ENCODE measurements at regions not wholly inside any gene's neighbourhood (a gene's known extent, or its start where the extent isn't known, plus 50 kb on each side); places are given as distances from the start of the nearest gene placed in this dataset.

DNA sequence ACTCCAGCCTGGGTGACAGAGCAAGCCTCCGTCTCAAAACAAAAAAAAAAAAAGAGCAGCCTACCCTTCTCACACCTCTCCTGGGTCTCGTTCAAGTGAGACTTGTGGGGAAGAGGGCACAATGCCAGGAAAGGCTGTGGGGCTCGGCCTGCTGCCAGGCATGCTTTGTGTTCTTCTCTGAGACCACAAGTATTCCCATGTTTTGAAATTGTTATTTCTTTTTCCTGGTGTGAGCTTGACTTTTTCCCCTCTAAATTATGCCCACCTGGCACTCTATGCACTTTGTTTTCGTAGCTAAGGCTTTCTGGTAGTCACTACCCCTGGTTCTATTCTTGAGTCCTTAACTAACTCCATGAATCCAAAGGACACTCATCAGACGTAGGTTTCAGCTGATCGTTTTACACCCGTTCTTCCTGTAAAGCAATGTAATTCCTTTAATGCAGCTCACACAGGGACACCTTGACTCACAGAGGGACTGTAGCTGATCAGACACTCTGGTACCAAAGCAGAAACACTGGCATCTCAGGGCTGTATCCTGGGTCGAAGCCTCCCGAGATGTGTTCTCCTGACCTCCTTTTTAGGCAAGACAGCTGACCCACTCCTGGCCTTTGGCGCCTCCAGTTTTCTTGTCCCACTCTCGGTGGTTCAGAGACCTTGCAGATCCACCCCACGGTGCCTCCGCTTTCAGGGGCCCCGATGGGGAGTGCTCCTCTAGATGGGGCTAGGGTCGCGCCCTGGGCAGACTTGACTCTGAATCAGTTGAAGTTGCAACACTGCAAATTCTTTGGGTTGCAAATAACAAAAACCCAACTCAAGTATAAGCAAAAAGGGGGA lies 193.3 kb upstream of the AGAP1 start:
- peaks cover 4% of the 10 kb centered on the region for H3K36me3 Mint-ChIP-seq (ENCODE audit: low read depth, unreplicated experiment)
- H3K9me3 Mint-ChIP-seq (ENCODE audit: unreplicated experiment): no peaks in the 10 kb centered on the region
- no peak overlapping the region for H3K27ac Mint-ChIP-seq (ENCODE audit: unreplicated experiment)
- no peaks in the 10 kb centered on the region for H3K4me1 Mint-ChIP-seq (ENCODE audit: unreplicated experiment)
- DNase-seq (ENCODE audit: low spot score): no peak
- H3K4me3 Mint-ChIP-seq (ENCODE audit: unreplicated experiment): no peak overlapping the region
- H3K27me3 Mint-ChIP-seq (ENCODE audit: unreplicated experiment): no peaks in the 10 kb centered on the region
- TF ChIP-seq, protein P1, sequence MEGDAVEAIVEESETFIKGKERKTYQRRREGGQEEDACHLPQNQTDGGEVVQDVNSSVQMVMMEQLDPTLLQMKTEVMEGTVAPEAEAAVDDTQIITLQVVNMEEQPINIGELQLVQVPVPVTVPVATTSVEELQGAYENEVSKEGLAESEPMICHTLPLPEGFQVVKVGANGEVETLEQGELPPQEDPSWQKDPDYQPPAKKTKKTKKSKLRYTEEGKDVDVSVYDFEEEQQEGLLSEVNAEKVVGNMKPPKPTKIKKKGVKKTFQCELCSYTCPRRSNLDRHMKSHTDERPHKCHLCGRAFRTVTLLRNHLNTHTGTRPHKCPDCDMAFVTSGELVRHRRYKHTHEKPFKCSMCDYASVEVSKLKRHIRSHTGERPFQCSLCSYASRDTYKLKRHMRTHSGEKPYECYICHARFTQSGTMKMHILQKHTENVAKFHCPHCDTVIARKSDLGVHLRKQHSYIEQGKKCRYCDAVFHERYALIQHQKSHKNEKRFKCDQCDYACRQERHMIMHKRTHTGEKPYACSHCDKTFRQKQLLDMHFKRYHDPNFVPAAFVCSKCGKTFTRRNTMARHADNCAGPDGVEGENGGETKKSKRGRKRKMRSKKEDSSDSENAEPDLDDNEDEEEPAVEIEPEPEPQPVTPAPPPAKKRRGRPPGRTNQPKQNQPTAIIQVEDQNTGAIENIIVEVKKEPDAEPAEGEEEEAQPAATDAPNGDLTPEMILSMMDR (IDR thresholded peaks at IDR 0.05; ENCODE audit: unreplicated experiment): no peak

DNA sequence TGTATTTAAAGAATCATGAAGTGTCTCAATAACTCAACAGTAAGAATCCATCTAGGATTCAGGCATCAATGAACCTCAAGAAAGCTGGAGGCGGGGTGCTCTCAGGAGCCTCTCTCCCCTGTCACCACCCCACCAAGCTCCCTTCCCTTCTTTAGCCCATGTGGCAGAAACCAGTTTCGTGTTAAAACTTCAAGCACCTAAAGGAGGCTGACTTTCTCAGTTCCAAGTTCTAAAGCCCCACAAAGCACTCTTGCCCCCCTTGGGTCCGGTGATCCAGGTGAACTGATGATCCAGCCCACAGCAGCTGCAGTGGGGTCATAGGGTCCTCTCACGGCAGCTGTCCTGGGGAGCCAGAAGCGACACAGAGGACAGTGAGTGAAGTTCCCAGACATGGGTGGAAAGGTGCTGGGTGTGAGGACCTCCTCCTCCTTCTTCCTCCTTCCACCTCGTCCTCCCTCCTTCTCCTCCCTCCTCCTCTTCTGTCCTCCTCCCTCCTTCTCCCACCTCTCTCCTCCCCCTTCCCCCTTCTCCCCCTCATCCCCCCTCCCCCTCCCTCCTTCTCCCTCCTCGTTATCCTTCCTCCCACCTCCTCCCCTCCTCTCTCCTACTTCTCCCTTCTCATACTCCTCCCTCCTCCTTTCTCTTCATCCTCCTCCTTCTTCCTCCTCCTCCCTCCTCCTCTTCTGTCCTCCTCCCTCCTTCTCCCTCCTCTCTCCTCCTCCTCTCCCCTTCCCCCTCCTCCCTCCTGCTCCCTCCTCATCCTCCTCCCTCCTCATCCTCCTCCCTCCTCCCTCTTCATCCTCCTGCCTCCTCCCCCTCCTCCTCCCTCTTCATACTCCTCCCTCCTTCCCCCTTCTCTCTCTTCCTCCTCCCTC lies 192.4 kb upstream of the AGAP1 start:
- H3K4me1 Mint-ChIP-seq (ENCODE audit: unreplicated experiment): no peaks in the 10 kb centered on the region
- H3K4me3 Mint-ChIP-seq (ENCODE audit: unreplicated experiment): no peak overlapping the region
- peaks cover 4% of the 10 kb centered on the region for H3K9me3 Mint-ChIP-seq (ENCODE audit: unreplicated experiment)
- no peak overlapping the region for H3K27ac Mint-ChIP-seq (ENCODE audit: unreplicated experiment)
- peaks cover 4% of the 10 kb centered on the region for H3K36me3 Mint-ChIP-seq (ENCODE audit: low read depth, unreplicated experiment)
- no peak for DNase-seq (ENCODE audit: low spot score)
- TF ChIP-seq, protein P1 (IDR thresholded peaks at IDR 0.05; ENCODE audit: unreplicated experiment): no peak
- no peaks in the 10 kb centered on the region for H3K27me3 Mint-ChIP-seq (ENCODE audit: unreplicated experiment)

DNA sequence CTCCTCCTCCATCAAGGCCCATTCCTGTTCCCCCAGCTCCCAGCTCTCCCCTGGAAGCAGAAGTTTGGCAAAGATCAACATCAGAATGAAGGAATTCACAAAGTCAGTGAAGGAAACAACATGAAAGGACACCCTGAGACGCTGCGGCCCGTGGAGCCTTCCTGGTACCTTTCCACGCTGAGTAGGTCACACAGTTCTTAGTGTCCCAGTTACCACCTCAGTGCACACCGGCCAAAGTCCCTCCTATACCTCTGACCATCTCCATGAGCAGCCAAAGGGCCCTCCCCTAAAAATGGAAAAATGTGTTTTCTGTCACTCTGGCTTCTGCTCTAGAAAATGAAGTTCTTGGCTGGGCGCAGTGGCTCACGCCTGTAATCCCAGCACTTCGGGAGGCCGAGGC lies 191.6 kb upstream of the AGAP1 start:
- no peak for DNase-seq (ENCODE audit: low spot score)
- Mint-ChIP-seq H3K9me3 (ENCODE audit: unreplicated experiment) (peaks cover 4% of the 10 kb centered on the region), H3K27me3 (ENCODE audit: unreplicated experiment) (no peaks in the 10 kb centered on the region), H3K36me3 (ENCODE audit: low read depth, unreplicated experiment) (peaks cover 3% of the 10 kb centered on the region), H3K4me1 (ENCODE audit: unreplicated experiment) (no peaks in the 10 kb centered on the region), H3K4me3 (ENCODE audit: unreplicated experiment) (no peak overlapping the region), H3K27ac (ENCODE audit: unreplicated experiment) (no peak overlapping the region)
- TF ChIP-seq, protein P1 (IDR thresholded peaks at IDR 0.05; ENCODE audit: unreplicated experiment): no peak

DNA sequence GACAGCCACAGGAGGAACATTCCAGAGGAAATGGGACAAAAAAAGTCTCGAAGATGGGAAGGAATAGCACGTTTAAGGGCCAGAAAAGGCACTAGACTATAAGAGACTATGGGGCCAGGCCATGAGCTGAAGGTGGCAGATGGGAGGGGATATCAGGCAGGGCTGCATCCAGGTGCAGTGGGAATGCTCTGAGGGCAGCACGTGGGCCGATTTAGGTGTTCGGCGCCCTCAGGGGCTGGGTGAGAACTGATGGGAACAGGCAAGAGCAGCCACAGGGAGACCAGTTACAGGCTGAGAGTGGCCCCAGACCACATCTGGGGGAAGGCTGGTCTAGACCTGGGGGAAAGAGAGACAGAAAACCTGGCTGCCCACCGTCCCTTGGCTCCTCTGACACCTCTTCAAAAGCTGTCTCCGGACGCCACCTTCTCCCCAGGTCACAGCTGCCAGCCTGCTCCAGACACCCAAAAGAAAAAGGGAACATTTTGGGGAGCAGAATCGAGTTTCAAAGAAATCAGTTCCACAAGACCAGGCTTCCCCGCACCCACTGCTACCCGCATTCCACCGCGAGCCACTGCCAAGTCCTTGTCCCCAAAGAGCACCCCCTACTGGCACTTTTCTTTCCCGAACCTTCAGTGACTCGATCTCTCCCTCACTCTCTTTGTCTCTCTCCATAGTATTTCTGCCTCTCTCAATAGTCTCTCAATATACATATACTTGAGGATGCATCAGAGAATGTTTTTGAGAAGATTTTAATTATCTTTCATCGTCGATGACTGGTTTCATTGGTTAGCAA lies 190.1 kb upstream of the AGAP1 start:
- Mint-ChIP-seq H3K27ac (ENCODE audit: unreplicated experiment) (no peak overlapping the region), H3K27me3 (ENCODE audit: unreplicated experiment) (no peaks in the 10 kb centered on the region), H3K4me3 (ENCODE audit: unreplicated experiment) (no peak overlapping the region), H3K4me1 (ENCODE audit: unreplicated experiment) (no peaks in the 10 kb centered on the region), H3K36me3 (ENCODE audit: low read depth, unreplicated experiment) (no peaks in the 10 kb centered on the region), H3K9me3 (ENCODE audit: unreplicated experiment) (peaks cover 4% of the 10 kb centered on the region)
- TF ChIP-seq, protein P1 (IDR thresholded peaks at IDR 0.05; ENCODE audit: unreplicated experiment): peak; percentile 22
- no peak for DNase-seq (ENCODE audit: low spot score)

Measured in endothelial cell (in vitro differentiated cells).